ENCODE measurements at regions not wholly inside any gene's neighbourhood (a gene's known extent, or its start where the extent isn't known, plus 50 kb on each side); places are given as distances from the start of the nearest gene placed in this dataset.

- ATAC-seq, result no peak
Measured at GRCh38 chr9:12954441-12954840, 179.6 kb downstream of the LURAP1L start.

DNA sequence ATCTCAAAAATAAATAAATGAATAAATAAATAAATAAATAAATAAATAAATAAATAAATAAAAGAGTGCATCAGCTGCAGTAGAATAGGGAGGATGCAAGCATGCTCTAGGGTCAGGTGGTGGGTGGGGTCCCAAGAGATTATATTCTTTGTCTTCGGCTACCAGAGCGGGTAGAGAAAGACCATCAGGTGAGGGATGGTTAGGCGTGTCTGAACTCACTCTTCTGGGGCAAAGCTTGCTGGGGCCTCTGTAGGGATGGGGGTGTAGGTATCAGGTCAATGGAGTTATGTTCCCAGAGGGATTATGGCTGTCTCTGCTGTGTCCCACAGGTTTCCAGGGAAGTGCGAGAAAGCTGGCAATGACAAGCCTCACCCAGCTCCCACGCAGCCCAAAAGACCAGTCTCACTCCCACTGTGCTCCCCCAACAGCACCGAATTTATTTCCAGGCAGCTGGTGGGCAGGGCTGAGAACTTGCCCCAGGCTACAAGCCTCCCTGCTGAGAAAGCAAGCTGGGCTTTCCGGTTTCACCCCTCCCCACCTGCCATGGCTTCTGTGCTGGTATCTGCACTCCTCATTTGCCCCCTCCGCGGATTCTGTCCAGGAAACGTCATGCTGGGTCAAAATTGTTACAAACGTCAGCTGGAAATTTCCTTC is 180.8 kb downstream of the LURAP1L start:
- no peak for TF ChIP-seq ZNF565 (CRISPR knock-in tag; conservative IDR thresholded peaks at IDR 0.05; ENCODE audit: low read depth)
- no peak for ATAC-seq

More at GRCh38 chr9:12954441-12954840, 179.6 kb downstream of the LURAP1L start:
- TF ChIP-seq OSR1 (CRISPR knock-in tag; IDR thresholded peaks at IDR 0.05) (no peak), ESRRG (CRISPR knock-in tag; IDR thresholded peaks at IDR 0.05) (no peak), CSRNP3 (CRISPR knock-in tag; IDR thresholded peaks at IDR 0.05) (no peak), PATZ1 (CRISPR knock-in tag; IDR thresholded peaks at IDR 0.05; ENCODE audit: borderline replicate concordance) (no peak), GLIS3 (CRISPR knock-in tag; IDR thresholded peaks at IDR 0.05) (no peak), RARB (CRISPR knock-in tag; IDR thresholded peaks at IDR 0.05) (no peak), ARNTL (CRISPR knock-in tag; IDR thresholded peaks at IDR 0.05; ENCODE audit: borderline replicate concordance, low read depth) (no peak), ZFP3 (CRISPR knock-in tag; IDR thresholded peaks at IDR 0.05) (no peak), ZNF70 (CRISPR knock-in tag; IDR thresholded peaks at IDR 0.05) (no peak), ZNF565 (CRISPR knock-in tag; conservative IDR thresholded peaks at IDR 0.05; ENCODE audit: low read depth) (no peak), CSDC2 (CRISPR knock-in tag; IDR thresholded peaks at IDR 0.05) (no peak), BACH2 (CRISPR knock-in tag; IDR thresholded peaks at IDR 0.05; ENCODE audit: borderline replicate concordance) (no peak), SNAI2 (CRISPR knock-in tag; IDR thresholded peaks at IDR 0.05) (no peak), TCF4 (CRISPR knock-in tag; IDR thresholded peaks at IDR 0.05; ENCODE audit: borderline replicate concordance) (no peak), TOX (CRISPR knock-in tag; IDR thresholded peaks at IDR 0.05; ENCODE audit: borderline replicate concordance) (no peak), PPARA (CRISPR knock-in tag; IDR thresholded peaks at IDR 0.05; ENCODE audit: borderline replicate concordance) (no peak), ZNF8 (CRISPR knock-in tag; IDR thresholded peaks at IDR 0.05) (no peak), ISL1 (CRISPR knock-in tag; IDR thresholded peaks at IDR 0.05) (no peak)
- TF ChIP-seq, protein P1, sequence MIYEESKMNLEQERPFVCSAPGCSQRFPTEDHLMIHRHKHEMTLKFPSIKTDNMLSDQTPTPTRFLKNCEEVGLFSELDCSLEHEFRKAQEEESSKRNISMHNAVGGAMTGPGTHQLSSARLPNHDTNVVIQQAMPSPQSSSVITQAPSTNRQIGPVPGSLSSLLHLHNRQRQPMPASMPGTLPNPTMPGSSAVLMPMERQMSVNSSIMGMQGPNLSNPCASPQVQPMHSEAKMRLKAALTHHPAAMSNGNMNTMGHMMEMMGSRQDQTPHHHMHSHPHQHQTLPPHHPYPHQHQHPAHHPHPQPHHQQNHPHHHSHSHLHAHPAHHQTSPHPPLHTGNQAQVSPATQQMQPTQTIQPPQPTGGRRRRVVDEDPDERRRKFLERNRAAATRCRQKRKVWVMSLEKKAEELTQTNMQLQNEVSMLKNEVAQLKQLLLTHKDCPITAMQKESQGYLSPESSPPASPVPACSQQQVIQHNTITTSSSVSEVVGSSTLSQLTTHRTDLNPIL (CRISPR knock-in tag; IDR thresholded peaks at IDR 0.05; ENCODE audit: low read depth), result no peak
- TF ChIP-seq, protein P2, sequence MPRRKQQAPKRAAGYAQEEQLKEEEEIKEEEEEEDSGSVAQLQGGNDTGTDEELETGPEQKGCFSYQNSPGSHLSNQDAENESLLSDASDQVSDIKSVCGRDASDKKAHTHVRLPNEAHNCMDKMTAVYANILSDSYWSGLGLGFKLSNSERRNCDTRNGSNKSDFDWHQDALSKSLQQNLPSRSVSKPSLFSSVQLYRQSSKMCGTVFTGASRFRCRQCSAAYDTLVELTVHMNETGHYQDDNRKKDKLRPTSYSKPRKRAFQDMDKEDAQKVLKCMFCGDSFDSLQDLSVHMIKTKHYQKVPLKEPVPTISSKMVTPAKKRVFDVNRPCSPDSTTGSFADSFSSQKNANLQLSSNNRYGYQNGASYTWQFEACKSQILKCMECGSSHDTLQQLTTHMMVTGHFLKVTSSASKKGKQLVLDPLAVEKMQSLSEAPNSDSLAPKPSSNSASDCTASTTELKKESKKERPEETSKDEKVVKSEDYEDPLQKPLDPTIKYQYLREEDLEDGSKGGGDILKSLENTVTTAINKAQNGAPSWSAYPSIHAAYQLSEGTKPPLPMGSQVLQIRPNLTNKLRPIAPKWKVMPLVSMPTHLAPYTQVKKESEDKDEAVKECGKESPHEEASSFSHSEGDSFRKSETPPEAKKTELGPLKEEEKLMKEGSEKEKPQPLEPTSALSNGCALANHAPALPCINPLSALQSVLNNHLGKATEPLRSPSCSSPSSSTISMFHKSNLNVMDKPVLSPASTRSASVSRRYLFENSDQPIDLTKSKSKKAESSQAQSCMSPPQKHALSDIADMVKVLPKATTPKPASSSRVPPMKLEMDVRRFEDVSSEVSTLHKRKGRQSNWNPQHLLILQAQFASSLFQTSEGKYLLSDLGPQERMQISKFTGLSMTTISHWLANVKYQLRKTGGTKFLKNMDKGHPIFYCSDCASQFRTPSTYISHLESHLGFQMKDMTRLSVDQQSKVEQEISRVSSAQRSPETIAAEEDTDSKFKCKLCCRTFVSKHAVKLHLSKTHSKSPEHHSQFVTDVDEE (CRISPR knock-in tag; IDR thresholded peaks at IDR 0.05), result no peak

GRCh38 chr9:12956261-12956660 is 181.4 kb downstream of the LURAP1L start:
- no peak for ATAC-seq
- TF ChIP-seq ZFP30 (CRISPR knock-in tag; IDR thresholded peaks at IDR 0.05) (no peak), ISL1 (CRISPR knock-in tag; IDR thresholded peaks at IDR 0.05) (no peak), TOX (CRISPR knock-in tag; IDR thresholded peaks at IDR 0.05; ENCODE audit: borderline replicate concordance) (no peak), ARNTL (CRISPR knock-in tag; IDR thresholded peaks at IDR 0.05; ENCODE audit: borderline replicate concordance, low read depth) (no peak), ZC3H10 (CRISPR knock-in tag; IDR thresholded peaks at IDR 0.05) (no peak), ZNF565 (CRISPR knock-in tag; conservative IDR thresholded peaks at IDR 0.05; ENCODE audit: low read depth) (no peak), CSDC2 (CRISPR knock-in tag; IDR thresholded peaks at IDR 0.05) (no peak), GLIS3 (CRISPR knock-in tag; IDR thresholded peaks at IDR 0.05) (no peak), PPARA (CRISPR knock-in tag; IDR thresholded peaks at IDR 0.05; ENCODE audit: borderline replicate concordance) (no peak), TCF4 (CRISPR knock-in tag; IDR thresholded peaks at IDR 0.05; ENCODE audit: borderline replicate concordance) (no peak), ZNF8 (CRISPR knock-in tag; IDR thresholded peaks at IDR 0.05) (no peak), BACH2 (CRISPR knock-in tag; IDR thresholded peaks at IDR 0.05; ENCODE audit: borderline replicate concordance) (no peak), PATZ1 (CRISPR knock-in tag; IDR thresholded peaks at IDR 0.05; ENCODE audit: borderline replicate concordance) (no peak)
- TF ChIP-seq, protein P2 (CRISPR knock-in tag; IDR thresholded peaks at IDR 0.05), result no peak
- TF ChIP-seq, protein P3, sequence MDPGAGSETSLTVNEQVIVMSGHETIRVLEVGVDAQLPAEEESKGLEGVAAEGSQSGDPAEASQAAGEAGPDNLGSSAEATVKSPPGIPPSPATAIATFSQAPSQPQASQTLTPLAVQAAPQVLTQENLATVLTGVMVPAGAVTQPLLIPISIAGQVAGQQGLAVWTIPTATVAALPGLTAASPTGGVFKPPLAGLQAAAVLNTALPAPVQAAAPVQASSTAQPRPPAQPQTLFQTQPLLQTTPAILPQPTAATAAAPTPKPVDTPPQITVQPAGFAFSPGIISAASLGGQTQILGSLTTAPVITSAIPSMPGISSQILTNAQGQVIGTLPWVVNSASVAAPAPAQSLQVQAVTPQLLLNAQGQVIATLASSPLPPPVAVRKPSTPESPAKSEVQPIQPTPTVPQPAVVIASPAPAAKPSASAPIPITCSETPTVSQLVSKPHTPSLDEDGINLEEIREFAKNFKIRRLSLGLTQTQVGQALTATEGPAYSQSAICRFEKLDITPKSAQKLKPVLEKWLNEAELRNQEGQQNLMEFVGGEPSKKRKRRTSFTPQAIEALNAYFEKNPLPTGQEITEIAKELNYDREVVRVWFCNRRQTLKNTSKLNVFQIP (CRISPR knock-in tag; IDR thresholded peaks at IDR 0.05; ENCODE audit: borderline replicate concordance, low read depth), result no peak
